GM19035 (cell line): ENCODE measurements at regions not wholly inside any gene's neighbourhood (a gene's known extent, or its start where the extent isn't known, plus 50 kb on each side); places are given as distances from the start of the nearest gene placed in this dataset.
A peak's percentile ranks its signal among the peaks of the same experiment; 100 is the strongest.

ENCODE experiments used
- ATAC-seq: cut with Tn5 transposase; IDR thresholded peaks from one replicate; pipeline ENCODE4 v1.9.1; 2021; ENCODE audit not compliant: unreplicated experiment

DNA sequence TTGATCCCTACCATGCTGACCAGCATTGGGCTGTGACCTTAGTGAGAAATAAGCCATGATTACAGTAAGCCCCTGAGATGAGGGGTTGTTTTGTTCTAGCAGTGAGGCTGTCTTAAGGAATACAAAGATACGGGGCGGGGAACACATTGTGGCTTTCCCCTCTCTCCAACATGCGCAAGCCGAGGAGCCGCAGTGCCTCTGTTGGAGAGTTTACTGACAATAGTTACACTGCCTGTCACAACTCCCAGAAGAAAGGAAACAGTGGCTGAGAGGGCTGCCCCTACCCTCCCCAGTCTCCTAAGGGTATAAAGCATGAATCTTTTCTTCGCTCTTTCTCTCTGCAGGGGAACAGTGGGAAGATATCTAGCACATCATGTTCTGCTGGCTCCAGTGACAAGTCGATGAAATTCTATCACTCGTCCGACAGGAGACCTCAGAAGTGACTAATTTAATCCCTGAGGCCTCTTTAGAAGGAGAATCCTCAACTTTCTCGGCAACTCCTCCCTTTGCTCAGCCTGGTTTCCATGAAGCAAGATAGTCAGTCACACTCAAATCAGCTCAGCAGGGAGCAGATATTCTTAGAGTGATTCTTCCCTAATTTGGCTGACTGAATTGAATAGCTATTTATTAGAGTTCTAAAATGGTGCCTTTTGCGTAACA is 409.0 kb upstream of the PROK2 start:
- no peak for ATAC-seq

- ATAC-seq, result no peak
Measured at GRCh38 chr3:72192572-72192971, 407.6 kb upstream of the PROK2 start.

- no peak for ATAC-seq
Measured at GRCh38 chr3:72191209-72191960, 406.4 kb upstream of the PROK2 start.

GRCh38 chr3:72190050-72190449 is 405.1 kb upstream of the PROK2 start:
- no peak for ATAC-seq

GRCh38 chr3:72189339-72189738 is 404.4 kb upstream of the PROK2 start:
- no peak for ATAC-seq

DNA sequence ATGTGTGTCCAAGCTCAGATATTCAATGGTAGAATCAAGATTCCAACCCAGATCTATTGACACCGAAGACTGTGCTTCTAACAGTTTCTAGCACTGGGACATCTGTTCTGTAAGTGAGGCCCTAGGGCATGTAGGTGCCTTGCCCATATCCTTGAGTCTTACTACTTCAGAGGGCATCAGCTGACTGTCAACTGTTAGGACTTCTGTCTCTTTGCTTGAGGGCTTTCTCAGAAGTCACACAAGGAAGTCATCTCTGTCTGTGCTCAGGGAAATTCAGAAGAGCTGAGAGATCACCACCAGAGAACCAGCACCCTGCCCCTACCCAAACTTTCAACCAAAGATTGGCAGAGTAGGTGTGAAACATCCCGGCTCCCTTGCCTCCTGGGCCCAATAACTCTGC is 403.6 kb upstream of the PROK2 start:
- ATAC-seq, result no peak

- no peak for ATAC-seq
Measured at GRCh38 chr3:72187131-72187530, 402.2 kb upstream of the PROK2 start.

DNA sequence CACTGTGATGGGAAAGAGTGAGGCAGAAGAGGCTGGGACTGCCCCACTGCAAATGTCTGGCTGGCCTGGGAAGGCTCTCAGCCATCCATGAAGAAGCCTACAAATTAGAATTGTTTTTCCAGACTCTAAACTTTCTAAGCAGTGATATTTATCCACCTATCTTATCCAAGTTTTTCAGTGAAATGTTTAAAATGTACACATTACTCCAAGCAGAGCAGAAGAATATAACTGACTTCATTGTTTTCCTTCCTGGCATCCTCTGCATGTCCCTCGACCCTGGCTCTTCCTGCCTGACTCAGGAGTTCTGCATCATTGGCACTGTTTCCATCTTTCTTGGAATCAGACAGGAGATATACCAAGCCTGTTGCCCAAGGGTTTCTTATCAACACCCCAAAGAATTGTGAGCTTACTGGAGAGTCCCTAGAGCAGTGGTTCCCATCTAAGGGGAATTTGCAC is 401.5 kb upstream of the PROK2 start:
- ATAC-seq, result no peak

GRCh38 chr3:72185549-72186399 is 400.8 kb upstream of the PROK2 start:
- ATAC-seq, result no peak

- no peak for ATAC-seq
Measured at GRCh38 chr3:72183489-72183888, 398.5 kb upstream of the PROK2 start.

DNA sequence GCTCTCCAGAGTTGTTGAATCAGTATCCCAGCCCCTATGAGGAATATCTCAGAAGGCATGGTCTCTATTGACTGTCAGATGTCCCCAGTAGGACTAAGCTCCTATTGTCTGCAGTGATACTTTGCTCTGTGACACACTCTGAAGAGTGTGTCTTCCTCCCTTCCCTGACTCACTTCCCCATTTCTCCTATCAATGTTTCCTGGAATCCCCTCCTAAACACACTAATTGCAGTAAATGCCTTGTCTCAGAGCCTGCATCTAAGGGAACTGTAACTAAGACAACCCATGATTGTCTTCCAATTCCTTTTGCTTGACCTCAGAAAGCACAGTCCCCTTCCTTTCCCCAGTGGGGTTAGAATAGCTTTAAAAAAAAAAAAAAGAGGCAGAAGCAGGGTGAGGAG is 397.3 kb upstream of the PROK2 start:
- ATAC-seq, result no peak

- ATAC-seq, result no peak
Measured at GRCh38 chr3:72181251-72181650, 396.3 kb upstream of the PROK2 start.

DNA sequence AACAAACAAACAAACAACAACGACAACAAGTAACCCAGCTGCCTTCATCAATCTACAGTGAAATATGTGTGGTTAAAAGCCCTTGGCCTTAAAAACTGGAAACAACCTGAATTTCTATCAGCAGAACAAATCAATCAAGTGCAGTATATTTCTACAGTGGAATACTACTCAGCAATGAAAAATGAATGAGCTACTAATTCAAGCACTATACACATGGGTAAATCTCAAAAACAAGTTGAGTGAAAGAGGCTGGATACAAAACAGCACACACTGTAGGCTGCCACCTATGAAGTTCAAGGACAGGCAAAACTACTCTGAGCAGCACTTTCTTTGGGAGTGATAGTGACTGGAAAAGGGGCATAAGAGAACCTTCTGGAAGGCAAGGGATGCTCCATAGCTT is 395.5 kb upstream of the PROK2 start:
- no peak for ATAC-seq

- no peak for ATAC-seq
Measured at GRCh38 chr3:72179107-72179464, 394.1 kb upstream of the PROK2 start.

DNA sequence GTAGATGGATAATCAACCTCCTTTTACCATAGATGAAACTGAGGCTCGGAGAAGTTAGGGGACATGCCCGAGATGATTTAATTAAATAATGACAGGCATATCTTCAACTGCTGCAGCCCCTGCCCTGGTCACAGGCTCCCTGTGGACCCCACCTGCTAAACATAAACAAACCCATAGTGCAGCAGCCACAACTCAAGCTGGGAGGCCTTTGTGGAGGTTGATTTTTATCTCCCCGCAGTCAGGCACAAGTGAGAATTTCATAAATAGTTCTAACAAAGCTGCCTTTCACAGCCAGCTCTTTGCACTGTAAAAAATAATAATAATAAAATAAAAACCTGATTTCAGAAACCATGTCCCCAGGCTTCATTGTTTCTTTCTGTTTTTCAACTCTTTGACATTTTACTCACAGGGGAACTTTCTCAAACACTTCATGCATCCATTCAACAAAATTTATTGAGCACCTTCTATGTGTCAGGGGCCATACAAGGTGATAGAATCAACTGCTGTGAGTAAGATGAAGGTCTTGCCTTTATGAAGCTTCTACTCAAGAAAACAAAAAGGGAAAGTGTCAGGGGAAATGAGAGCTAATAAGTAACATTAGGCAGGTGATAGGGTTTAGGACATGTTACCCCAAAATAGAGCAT is 393.6 kb upstream of the PROK2 start:
- ATAC-seq, result no peak

GRCh38 chr3:72177075-72178050 is 392.4 kb upstream of the PROK2 start:
- peak; percentile 35 for ATAC-seq

- peak; percentile 90 for ATAC-seq
Measured at GRCh38 chr3:72176537-72177041, 391.6 kb upstream of the PROK2 start.

GRCh38 chr3:72175296-72175858 is 390.4 kb upstream of the PROK2 start:
- ATAC-seq, result no peak

- ATAC-seq, result no peak
Measured at GRCh38 chr3:72174890-72175289, 389.9 kb upstream of the PROK2 start.

GRCh38 chr3:72174040-72174439 is 389.1 kb upstream of the PROK2 start:
- no peak for ATAC-seq
